ENCODE measurements at regions not wholly inside any gene's neighbourhood (a gene's known extent, or its start where the extent isn't known, plus 50 kb on each side); places are given as distances from the start of the nearest gene placed in this dataset.

GRCh38 chr9:94159069-94159939 is 75.0 kb downstream of the PTPDC1 start:
- Histone ChIP-seq H3K4me1 (ENCODE audit: insufficient read depth, low read length) (no peaks in the 10 kb centered on the region), H3K9ac (ENCODE audit: low read depth, low read length) (no peak overlapping the region), H3K36me3 (ENCODE audit: insufficient read depth, low read length) (no peaks in the 10 kb centered on the region; the same call in 1 of the 2 replicates), H3K9me3 (ENCODE audit: control insufficient read depth, insufficient read depth, low read length) (no peaks in the 10 kb centered on the region)

- Histone ChIP-seq H3K9me3 (ENCODE audit: control insufficient read depth, insufficient read depth, low read length) (no peaks in the 10 kb centered on the region), H3K9ac (ENCODE audit: low read depth, low read length) (no peak overlapping the region), H3K36me3 (ENCODE audit: insufficient read depth, low read length) (no peaks in the 10 kb centered on the region; the same call in 1 of the 2 replicates), H3K4me1 (ENCODE audit: insufficient read depth, low read length) (no peaks in the 10 kb centered on the region)
Measured at GRCh38 chr9:94160594-94161501, 76.6 kb downstream of the PTPDC1 start.

DNA sequence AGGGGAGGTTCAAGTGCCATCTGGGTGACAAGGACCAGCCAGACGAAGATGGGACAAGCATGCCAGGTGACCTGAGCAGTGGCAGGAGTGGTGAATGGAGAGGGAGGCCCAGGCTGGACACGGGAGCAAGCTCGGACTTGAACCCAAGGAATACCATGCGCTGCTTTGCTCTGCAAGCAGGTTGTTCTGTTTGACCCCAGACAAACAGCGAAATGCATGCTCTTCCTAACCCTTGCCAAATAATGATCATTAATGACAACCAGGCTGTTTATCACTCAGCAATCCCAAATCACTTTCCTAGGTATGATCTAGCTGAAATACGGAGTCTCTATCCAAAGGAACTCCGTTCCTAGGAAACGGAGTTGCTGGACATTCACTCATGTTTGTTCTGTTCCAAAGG is 77.4 kb downstream of the PTPDC1 start:
- Histone ChIP-seq H3K36me3 (ENCODE audit: insufficient read depth, low read length) (no peaks in the 10 kb centered on the region), H3K4me1 (ENCODE audit: insufficient read depth, low read length) (no peaks in the 10 kb centered on the region)

DNA sequence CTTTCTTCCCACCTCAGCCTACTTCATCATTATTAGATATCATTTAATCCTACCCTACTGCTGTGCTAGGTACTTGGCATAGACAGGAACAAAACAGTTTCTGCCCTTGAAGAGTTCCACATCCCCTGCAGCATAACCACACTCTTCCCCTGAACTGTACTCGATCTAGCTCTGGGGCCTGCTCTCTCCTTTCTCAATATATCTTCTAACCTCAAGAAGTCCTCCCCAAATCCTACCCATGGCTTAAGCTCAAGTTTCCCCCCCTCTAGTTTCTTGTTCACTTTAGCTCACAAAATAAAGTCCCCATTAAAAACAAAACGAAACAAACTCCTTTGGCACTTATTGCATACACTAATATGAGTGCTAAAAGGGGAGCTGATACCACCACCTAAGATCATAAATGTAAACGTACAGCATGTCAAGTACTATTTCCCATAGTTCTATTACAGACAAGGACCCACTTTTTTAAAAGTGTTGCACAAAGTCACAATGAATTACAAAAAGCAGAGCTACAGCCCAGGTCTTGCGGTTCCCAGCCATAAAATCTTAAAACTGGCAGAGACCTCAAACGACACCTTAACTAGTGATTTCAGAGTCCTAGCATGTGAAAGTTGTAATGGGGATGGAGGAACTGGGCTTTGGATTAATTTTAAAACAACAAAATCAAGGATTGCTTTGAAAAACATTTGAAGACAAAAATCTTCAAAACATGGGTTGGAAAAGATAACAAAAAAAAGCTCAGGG is 80.7 kb downstream of the PTPDC1 start:
- Histone ChIP-seq H3K36me3 (ENCODE audit: insufficient read depth, low read length) (no peaks in the 10 kb centered on the region), H3K9ac (ENCODE audit: low read depth, low read length) (peak overlapping the region; percentile 47), H3K4me1 (ENCODE audit: insufficient read depth, low read length) (0 out of 2 replicates have a peak, but pooled peaks cover 6% of the 10 kb centered on the region), H3K9me3 (ENCODE audit: control insufficient read depth, insufficient read depth, low read length) (no peaks in the 10 kb centered on the region)

More for the DNA sequence above, 77.4 kb downstream of the PTPDC1 start:
- no peak overlapping the region for H3K9ac ChIP-seq (ENCODE audit: low read depth, low read length)
- no peaks in the 10 kb centered on the region for H3K9me3 ChIP-seq (ENCODE audit: control insufficient read depth, insufficient read depth, low read length)

GRCh38 chr9:94165592-94166235 is 81.5 kb downstream of the PTPDC1 start:
- Histone ChIP-seq H3K9me3 (ENCODE audit: control insufficient read depth, insufficient read depth, low read length) (no peaks in the 10 kb centered on the region), H3K4me1 (ENCODE audit: insufficient read depth, low read length) (0 out of 2 replicates have a peak, but pooled peaks cover 6% of the 10 kb centered on the region), H3K36me3 (ENCODE audit: insufficient read depth, low read length) (no peaks in the 10 kb centered on the region), H3K9ac (ENCODE audit: low read depth, low read length) (peak overlapping the region; percentile 91)

- H3K9me3 ChIP-seq (ENCODE audit: control insufficient read depth, insufficient read depth, low read length) = no peaks in the 10 kb centered on the region
- H3K4me1 ChIP-seq (ENCODE audit: insufficient read depth, low read length) = 0 out of 2 replicates have a peak, but pooled peaks cover 6% of the 10 kb centered on the region
Measured at GRCh38 chr9:94166236-94166975, 82.1 kb downstream of the PTPDC1 start.

DNA sequence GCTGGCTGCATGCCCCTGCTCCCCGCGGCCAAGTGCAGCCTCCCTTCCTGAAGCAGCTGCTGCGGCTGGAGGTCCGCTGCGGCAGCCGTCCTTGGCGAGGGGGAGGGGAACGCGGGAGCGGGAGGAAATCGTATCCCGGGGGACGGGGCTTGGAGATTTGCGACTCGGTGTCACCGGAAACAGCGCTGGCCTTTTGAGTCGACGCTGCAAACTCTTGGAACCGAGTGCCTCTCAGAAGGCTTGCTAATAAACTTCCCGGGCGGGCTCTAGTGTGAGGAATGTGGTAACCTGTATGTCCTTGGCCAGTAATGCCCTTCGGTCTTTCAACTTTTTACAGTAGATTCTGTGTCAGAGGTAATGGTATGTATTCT is 82.7 kb downstream of the PTPDC1 start:
- Histone ChIP-seq H3K4me1 (ENCODE audit: insufficient read depth, low read length) (0 out of 2 replicates have a peak, but pooled peaks cover 6% of the 10 kb centered on the region), H3K9ac (ENCODE audit: low read depth, low read length) (peak overlapping the region; percentile 87), H3K9me3 (ENCODE audit: control insufficient read depth, insufficient read depth, low read length) (no peaks in the 10 kb centered on the region), H3K36me3 (ENCODE audit: insufficient read depth, low read length) (no peaks in the 10 kb centered on the region)

More at GRCh38 chr9:94166236-94166975, 82.1 kb downstream of the PTPDC1 start:
- no peaks in the 10 kb centered on the region for H3K36me3 ChIP-seq (ENCODE audit: insufficient read depth, low read length)
- H3K9ac ChIP-seq (ENCODE audit: low read depth, low read length) = peak overlapping the region; percentile 91

- Histone ChIP-seq H3K4me1 (ENCODE audit: insufficient read depth, low read length) (0 out of 2 replicates have a peak, but pooled peaks cover 6% of the 10 kb centered on the region), H3K36me3 (ENCODE audit: insufficient read depth, low read length) (no peaks in the 10 kb centered on the region), H3K9me3 (ENCODE audit: control insufficient read depth, insufficient read depth, low read length) (no peaks in the 10 kb centered on the region), H3K9ac (ENCODE audit: low read depth, low read length) (peak overlapping the region; percentile 87)
Measured at GRCh38 chr9:94167376-94167890, 83.2 kb downstream of the PTPDC1 start.

DNA sequence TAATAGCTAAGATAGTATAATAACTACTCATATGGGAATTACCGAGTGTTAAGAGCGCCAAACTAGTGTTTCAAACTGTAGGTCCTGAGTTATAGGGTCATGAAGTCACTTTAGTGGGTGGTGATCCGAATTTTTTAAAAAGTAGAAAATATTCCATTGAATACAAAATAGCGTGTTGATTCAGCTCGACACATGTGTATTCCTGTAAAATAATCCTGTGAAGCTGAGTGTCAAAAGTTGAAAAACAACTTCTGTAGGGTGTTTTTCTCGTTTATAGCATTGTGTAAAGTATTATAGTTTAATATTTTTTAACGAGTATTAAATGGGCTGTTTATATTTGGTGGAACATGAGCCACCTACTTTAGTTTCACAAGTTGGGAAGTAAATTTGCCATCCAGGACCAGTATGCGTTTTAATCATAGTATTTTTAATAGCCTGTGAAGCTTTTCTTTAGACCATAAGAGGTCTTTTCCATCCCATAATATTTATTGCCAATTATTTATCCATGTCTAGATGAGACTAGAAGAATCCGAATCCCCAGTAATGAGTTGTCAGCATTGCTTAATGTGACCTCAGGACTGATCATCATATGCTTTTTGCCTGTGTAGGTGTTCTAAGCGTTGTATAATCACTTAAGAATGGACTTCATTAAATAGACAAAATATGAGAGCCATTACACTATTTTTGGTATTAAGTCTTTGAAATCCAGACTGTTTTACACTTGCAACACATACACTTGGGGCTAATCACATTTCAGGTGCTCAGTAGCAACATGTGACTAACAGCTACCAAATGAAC is 84.1 kb downstream of the PTPDC1 start:
- 0 out of 2 replicates have a peak, but pooled peaks cover 1% of the 10 kb centered on the region for H3K36me3 ChIP-seq (ENCODE audit: insufficient read depth, low read length)
- peak overlapping the region; percentile 87 for H3K9ac ChIP-seq (ENCODE audit: low read depth, low read length)
- H3K4me1 ChIP-seq (ENCODE audit: insufficient read depth, low read length) = 0 out of 2 replicates have a peak, but pooled peaks cover 6% of the 10 kb centered on the region

GRCh38 chr9:94169968-94170367 is 85.7 kb downstream of the PTPDC1 start:
- no peak overlapping the region for H3K9ac ChIP-seq (ENCODE audit: low read depth, low read length)
- 0 out of 2 replicates have a peak, but pooled peaks cover 11% of the 10 kb centered on the region for H3K36me3 ChIP-seq (ENCODE audit: insufficient read depth, low read length)
- 0 out of 2 replicates have a peak, but pooled peaks cover 6% of the 10 kb centered on the region for H3K4me1 ChIP-seq (ENCODE audit: insufficient read depth, low read length)

More for the DNA sequence above, 84.1 kb downstream of the PTPDC1 start:
- no peaks in the 10 kb centered on the region for H3K9me3 ChIP-seq (ENCODE audit: control insufficient read depth, insufficient read depth, low read length)

DNA sequence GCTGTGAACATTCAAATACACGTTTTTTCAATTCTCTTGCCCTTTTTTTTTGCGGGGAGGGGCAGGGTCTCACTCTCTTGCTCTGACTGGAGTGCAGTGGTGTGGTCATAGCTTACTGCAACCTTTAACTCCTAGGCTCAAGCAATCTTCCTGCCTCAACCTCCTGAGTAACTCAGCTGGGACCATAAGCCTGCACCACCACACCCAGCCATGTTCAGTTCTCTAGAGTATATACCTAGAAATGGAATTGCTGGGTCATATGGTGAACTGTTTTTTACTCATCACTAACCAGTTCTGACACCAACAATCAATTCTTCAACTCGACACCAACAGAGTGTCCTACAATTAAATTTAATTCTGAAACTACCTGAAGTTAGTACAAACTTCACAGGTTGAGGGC is 85.5 kb upstream of the ZNF169 start:
- no peak overlapping the region for H3K9ac ChIP-seq (ENCODE audit: low read depth, low read length)
- peaks cover 15% of the 10 kb centered on the region for H3K36me3 ChIP-seq (ENCODE audit: insufficient read depth, low read length)
- 0 out of 2 replicates have a peak, but pooled peaks cover 6% of the 10 kb centered on the region for H3K4me1 ChIP-seq (ENCODE audit: insufficient read depth, low read length)
- H3K9me3 ChIP-seq (ENCODE audit: control insufficient read depth, insufficient read depth, low read length) = no peaks in the 10 kb centered on the region

More at GRCh38 chr9:94169968-94170367, 85.7 kb downstream of the PTPDC1 start:
- H3K9me3 ChIP-seq (ENCODE audit: control insufficient read depth, insufficient read depth, low read length) = no peaks in the 10 kb centered on the region

DNA sequence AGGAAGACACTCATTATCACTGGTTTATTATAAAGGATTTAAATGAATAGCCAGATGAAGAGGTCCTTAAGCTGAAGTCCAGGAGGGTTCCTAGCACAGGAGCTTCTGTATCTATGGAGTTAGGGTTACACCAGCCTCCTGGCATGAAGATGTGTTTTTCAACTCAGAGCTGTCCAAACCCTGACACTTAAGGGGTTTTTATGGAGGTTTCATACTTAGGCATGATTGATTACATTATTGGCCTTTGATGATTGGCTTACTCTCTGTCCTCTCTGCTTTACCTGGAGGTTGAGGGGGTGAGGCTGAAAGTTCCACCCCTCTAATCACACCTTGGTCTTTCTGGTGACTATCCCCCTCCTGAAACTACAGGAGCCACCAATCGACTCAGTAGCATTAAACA is 84.9 kb upstream of the ZNF169 start:
- Histone ChIP-seq H3K4me1 (ENCODE audit: insufficient read depth, low read length) (0 out of 2 replicates have a peak, but pooled peaks cover 6% of the 10 kb centered on the region), H3K36me3 (ENCODE audit: insufficient read depth, low read length) (peaks cover 15% of the 10 kb centered on the region), H3K9me3 (ENCODE audit: control insufficient read depth, insufficient read depth, low read length) (no peaks in the 10 kb centered on the region), H3K9ac (ENCODE audit: low read depth, low read length) (no peak overlapping the region)
